Glutamatergic neuron (in vitro differentiated cells): ENCODE measurements at regions not wholly inside any gene's neighbourhood (a gene's known extent, or its start where the extent isn't known, plus 50 kb on each side); places are given as distances from the start of the nearest gene placed in this dataset.

Experiments used
- DNase-seq: peaks from one replicate; pipeline ENCODE4 v3.0.0; 2022
- H3K27ac Mint-ChIP-seq: one replicate; pipeline ENCODE4 v1.8.0; 2020; ENCODE audit warnings: mild to moderate bottlenecking, mixed read lengths, inconsistent platforms; ENCODE audit not compliant: unreplicated experiment
- H3K27me3 Mint-ChIP-seq: one replicate; pipeline ENCODE4 v1.8.0; 2020; ENCODE audit warnings: mild to moderate bottlenecking, moderate library complexity, mixed read lengths, inconsistent platforms; ENCODE audit not compliant: unreplicated experiment
- H3K36me3 Mint-ChIP-seq: one replicate; pipeline ENCODE4 v1.8.0; 2020; ENCODE audit warnings: mild to moderate bottlenecking, mixed read lengths, inconsistent platforms; ENCODE audit not compliant: unreplicated experiment
- H3K4me1 Mint-ChIP-seq: one replicate; pipeline ENCODE4 v1.8.0; 2020; ENCODE audit warnings: mild to moderate bottlenecking, low read depth, mixed read lengths, inconsistent platforms; ENCODE audit not compliant: unreplicated experiment
- H3K4me3 Mint-ChIP-seq: one replicate; pipeline ENCODE4 v1.8.0; 2020; ENCODE audit warnings: mild to moderate bottlenecking, mixed read lengths, inconsistent platforms; ENCODE audit not compliant: unreplicated experiment
- H3K9me3 Mint-ChIP-seq: one replicate; pipeline ENCODE4 v1.8.0; 2020; ENCODE audit warnings: mild to moderate bottlenecking, moderate library complexity, mixed read lengths, inconsistent platforms; ENCODE audit not compliant: unreplicated experiment
- CTCF ChIP-seq: fragments of 200-600 bp; sonication (generic); IDR thresholded peaks from one replicate; pipeline ENCODE4 v1.5.0; 2021; ENCODE audit not compliant: partially characterized antibody, unreplicated experiment

GRCh38 chr10:32120147-32120546 lies 63.9 kb upstream of the KIF5B start:
- Mint-ChIP-seq H3K27ac (no peak overlapping the region), H3K4me1 (peaks cover 3% of the 10 kb centered on the region), H3K4me3 (no peak overlapping the region), H3K27me3 (no peaks in the 10 kb centered on the region), H3K36me3 (no peaks in the 10 kb centered on the region), H3K9me3 (peaks cover 8% of the 10 kb centered on the region)
- TF ChIP-seq CTCF: no peak
- DNase-seq: no peak

GRCh38 chr10:32114508-32114907 lies 58.3 kb upstream of the KIF5B start:
- Mint-ChIP-seq H3K27me3 (peaks cover 2% of the 10 kb centered on the region), H3K36me3 (no peaks in the 10 kb centered on the region)

GRCh38 chr10:32112055-32112454 lies 55.8 kb upstream of the KIF5B start:
- H3K4me3 Mint-ChIP-seq: no peak overlapping the region
- no peaks in the 10 kb centered on the region for H3K4me1 Mint-ChIP-seq
- no peak for DNase-seq
- H3K36me3 Mint-ChIP-seq: no peaks in the 10 kb centered on the region
- H3K9me3 Mint-ChIP-seq: peaks cover 2% of the 10 kb centered on the region
- H3K27ac Mint-ChIP-seq: no peak overlapping the region
- peaks cover 2% of the 10 kb centered on the region for H3K27me3 Mint-ChIP-seq
- TF ChIP-seq CTCF: no peak

More at GRCh38 chr10:32114508-32114907, 58.3 kb upstream of the KIF5B start:
- no peak for TF ChIP-seq CTCF
- H3K9me3 Mint-ChIP-seq: peaks cover 2% of the 10 kb centered on the region
- no peak overlapping the region for H3K27ac Mint-ChIP-seq
- H3K4me1 Mint-ChIP-seq: no peaks in the 10 kb centered on the region
- H3K4me3 Mint-ChIP-seq: no peak overlapping the region
- DNase-seq: no peak

- no peak for TF ChIP-seq CTCF
- no peaks in the 10 kb centered on the region for H3K36me3 Mint-ChIP-seq
- no peak for DNase-seq
- H3K4me3 Mint-ChIP-seq: no peak overlapping the region
- H3K9me3 Mint-ChIP-seq: peaks cover 2% of the 10 kb centered on the region
- peaks cover 2% of the 10 kb centered on the region for H3K27me3 Mint-ChIP-seq
- no peak overlapping the region for H3K27ac Mint-ChIP-seq
- H3K4me1 Mint-ChIP-seq: no peaks in the 10 kb centered on the region
These were observed 55.4 kb upstream of the KIF5B start for GRCh38 chr10:32111585-32111984.

- no peak for DNase-seq
- H3K4me3 Mint-ChIP-seq: no peak overlapping the region
- peaks cover 2% of the 10 kb centered on the region for H3K9me3 Mint-ChIP-seq
- H3K27me3 Mint-ChIP-seq: peaks cover 2% of the 10 kb centered on the region
- H3K27ac Mint-ChIP-seq: no peak overlapping the region
- TF ChIP-seq CTCF: no peak
- peaks cover 3% of the 10 kb centered on the region for H3K36me3 Mint-ChIP-seq
- H3K4me1 Mint-ChIP-seq: no peaks in the 10 kb centered on the region
These were observed 54.6 kb upstream of the KIF5B start for GRCh38 chr10:32110790-32111189.
